H9 (cell line): ENCODE measurements at regions not wholly inside any gene's neighbourhood (a gene's known extent, or its start where the extent isn't known, plus 50 kb on each side); places are given as distances from the start of the nearest gene placed in this dataset.

Experiments used
- DNase-seq: peaks from one replicate; pipeline ENCODE4 v3.0.0-alpha.2; 2017
- H2AFZ ChIP-seq: one replicate; pipeline ENCODE4 v1.6.1; 2013; ENCODE audit warnings: mild to moderate bottlenecking, low read length, control low read depth, moderate library complexity
- H2AK5ac ChIP-seq: 2 replicates; pipeline ENCODE4 v1.6.1; 2013; ENCODE audit warnings: low read length, control low read depth, mixed read lengths; ENCODE audit not compliant: insufficient read length
- H2BK120ac ChIP-seq: one replicate; pipeline ENCODE4 v1.6.1; 2013; ENCODE audit warnings: low read depth, mild to moderate bottlenecking, low read length, control low read depth, inconsistent platforms; ENCODE audit not compliant: poor library complexity, severe bottlenecking
- H2BK12ac ChIP-seq: 2 replicates; pipeline ENCODE4 v1.6.1; 2013; ENCODE audit warnings: low read length, control low read depth, mixed read lengths, low read depth; ENCODE audit not compliant: insufficient read length
- H2BK15ac ChIP-seq: 2 replicates; pipeline ENCODE4 v1.6.1; 2013; ENCODE audit warnings: low read depth, low read length, control low read depth
- H2BK20ac ChIP-seq: one replicate; pipeline ENCODE4 v1.6.1; 2013; ENCODE audit warnings: low read depth, mild to moderate bottlenecking, low read length, control low read depth, inconsistent platforms; ENCODE audit not compliant: poor library complexity, severe bottlenecking
- H2BK5ac ChIP-seq: 2 replicates; pipeline ENCODE4 v1.6.1; 2013; ENCODE audit warnings: low read length, control low read depth, mixed read lengths; ENCODE audit not compliant: insufficient read length
- H3K14ac ChIP-seq: 2 replicates; pipeline ENCODE4 v1.6.1; 2013; ENCODE audit warnings: low read length, control low read depth; ENCODE audit not compliant: insufficient read depth
- H3K18ac ChIP-seq: 2 replicates; pipeline ENCODE4 v1.6.1; 2013; ENCODE audit warnings: low read depth, mild to moderate bottlenecking, mixed read lengths, low read length, control low read depth; ENCODE audit not compliant: insufficient read length
- H3K23ac ChIP-seq: 2 replicates; pipeline ENCODE4 v1.6.1; 2013; ENCODE audit warnings: low read length, control low read depth, mixed read lengths, low read depth; ENCODE audit not compliant: insufficient read length
- H3K23me2 ChIP-seq: 2 replicates; pipeline ENCODE4 v1.6.1; 2013; ENCODE audit warnings: low read depth, mild to moderate bottlenecking, mixed read lengths, low read length, control low read depth; ENCODE audit not compliant: insufficient read length, poor library complexity, severe bottlenecking
- H3K27ac ChIP-seq: 2 replicates; pipeline ENCODE4 v1.5.1; 2013; ENCODE audit warnings: low read length, control low read depth, mixed read lengths, low read depth; ENCODE audit not compliant: insufficient read length
- H3K27me3 ChIP-seq: 2 replicates; pipeline ENCODE4 v1.6.1; 2013; ENCODE audit warnings: low read length, control low read depth, inconsistent platforms; ENCODE audit not compliant: insufficient read depth
- H3K4ac ChIP-seq: 2 replicates; pipeline ENCODE4 v1.6.1; 2013; ENCODE audit warnings: low read depth, mild to moderate bottlenecking, control low read depth, inconsistent platforms, low read length, moderate library complexity
- H3K4me1 ChIP-seq: 2 replicates; pipeline ENCODE4 v1.6.1; 2013; ENCODE audit warnings: low read length, control low read depth, inconsistent platforms; ENCODE audit not compliant: insufficient read depth
- H3K4me2 ChIP-seq: 2 replicates; pipeline ENCODE4 v1.6.1; 2013; ENCODE audit warnings: low read length, control low read depth, mixed read lengths; ENCODE audit not compliant: insufficient read length, insufficient read depth
- H3K56ac ChIP-seq: 2 replicates; pipeline ENCODE4 v1.6.1; 2013; ENCODE audit warnings: low read depth, mild to moderate bottlenecking, mixed read lengths, low read length, control low read depth; ENCODE audit not compliant: insufficient read length
- H3K79me1 ChIP-seq: 2 replicates; pipeline ENCODE4 v1.6.1; 2013; ENCODE audit warnings: low read depth, mild to moderate bottlenecking, moderate library complexity, low read length, control low read depth, inconsistent platforms; ENCODE audit not compliant: insufficient read depth, poor library complexity, severe bottlenecking
- H3K79me2 ChIP-seq: 2 replicates; pipeline ENCODE4 v1.6.1; 2013; ENCODE audit warnings: low read length, control low read depth, inconsistent platforms; ENCODE audit not compliant: insufficient read depth
- H3K9ac ChIP-seq: 2 replicates; pipeline ENCODE4 v1.6.1; 2013; ENCODE audit warnings: low read length, control low read depth, mixed read lengths; ENCODE audit not compliant: insufficient read length; ENCODE audit errors: extremely low read depth
- H3K9me3 ChIP-seq: one replicate; pipeline ENCODE4 v1.6.1; 2013; ENCODE audit warnings: low read depth, low read length, inconsistent platforms; ENCODE audit not compliant: control insufficient read depth
- H3T11ph ChIP-seq: one replicate; pipeline ENCODE4 v1.6.1; 2013; ENCODE audit warnings: mild to moderate bottlenecking, low read length, control low read depth, inconsistent platforms
- H4K20me1 ChIP-seq: one replicate; pipeline ENCODE4 v1.6.1; 2013; ENCODE audit not compliant: control insufficient read depth, insufficient read length, insufficient read depth
- H4K5ac ChIP-seq: 2 replicates; pipeline ENCODE4 v1.6.1; 2013; ENCODE audit warnings: low read depth, mild to moderate bottlenecking, mixed read lengths, low read length, control low read depth; ENCODE audit not compliant: insufficient read length
- H4K8ac ChIP-seq: replicated peaks from 2 replicates; pipeline ENCODE4 v1.6.1; 2013; ENCODE audit warnings: low read length, control low read depth, mixed read lengths, low read depth; ENCODE audit not compliant: insufficient read length
- H4K91ac ChIP-seq: 2 replicates; pipeline ENCODE4 v1.6.1; 2013; ENCODE audit warnings: low read depth, mild to moderate bottlenecking, moderate library complexity, mixed read lengths, low read length, control low read depth; ENCODE audit not compliant: insufficient read length
- H3K27ac Mint-ChIP-seq, 3 experiments: 2 replicates in 2 of 3; 3 replicates in 1 of 3; pipeline ENCODE4 v1.8.0; 2020 to 2021; ENCODE audit warnings: mixed read lengths in 3 of 3, mild to moderate bottlenecking in 1 of 3, moderate library complexity in 1 of 3
- H3K27me3 Mint-ChIP-seq: 2 replicates; pipeline ENCODE4 v1.8.0; 2021; ENCODE audit warnings: low read depth, mild to moderate bottlenecking, moderate library complexity, mixed read lengths
- H3K36me3 Mint-ChIP-seq, 3 experiments: 2 replicates in 2 of 3; 3 replicates in 1 of 3; pipeline ENCODE4 v1.8.0; 2020 to 2021; ENCODE audit warnings: low read depth in 3 of 3, mixed read lengths in 3 of 3; ENCODE audit not compliant: insufficient read depth in 1 of 3
- H3K4me1 Mint-ChIP-seq, 2 experiments: 2 replicates each; pipeline ENCODE4 v1.8.0; 2020; ENCODE audit warnings: mixed read lengths in 2 of 2
- H3K4me3 Mint-ChIP-seq, 2 experiments: 2 replicates in 1 of 2; 3 replicates in 1 of 2; pipeline ENCODE4 v1.8.0; 2020 to 2021; ENCODE audit warnings: mild to moderate bottlenecking in 2 of 2, mixed read lengths in 2 of 2, moderate library complexity in 1 of 2
- H3K9me3 Mint-ChIP-seq, 2 experiments: 2 replicates in 1 of 2; 3 replicates in 1 of 2; pipeline ENCODE4 v1.8.0; 2020; ENCODE audit warnings: mild to moderate bottlenecking in 2 of 2, mixed read lengths in 2 of 2, moderate library complexity in 1 of 2
- WGBS: extraction: QIAGEN DNeasy Blood & Tissue Kit; methylation state at CpG from one replicate; pipeline ENCODE4 v1.1.7; 2013; ENCODE audit warnings: missing lambda C conversion rate, low lambda C conversion rate, mixed read lengths; ENCODE audit not compliant: insufficient read length; ENCODE audit errors: extremely low coverage; 5-methylcytosine and 5-hydroxymethylcytosine counted together
- TF ChIP-seq, protein P1 (sequence below): fragments of 200-600 bp; sonication (generic); conservative IDR thresholded peaks from 3 replicates; pipeline ENCODE4 v1.8.0; 2021; ENCODE audit warnings: antibody characterized with exemption, mild to moderate bottlenecking

DNA sequence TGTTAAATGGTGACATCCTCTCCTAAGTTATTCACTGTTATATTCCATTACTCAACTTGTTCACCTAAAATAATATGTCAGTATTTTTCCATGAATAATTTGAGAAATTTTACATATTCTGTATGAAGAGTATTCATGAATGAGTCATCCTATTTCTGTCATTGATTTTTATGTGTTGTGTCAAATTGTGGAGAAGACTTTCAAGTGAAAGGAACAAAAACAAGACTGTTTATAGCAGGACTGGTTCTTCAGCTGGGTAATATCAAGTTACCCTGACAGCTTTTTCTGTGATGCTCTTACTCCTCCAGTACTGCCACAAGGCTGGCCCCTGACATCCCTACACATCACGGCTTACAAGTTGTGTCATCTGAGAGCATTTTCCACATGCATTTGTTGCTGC, 847.7 kb downstream of the NCAM2 start:
- no peak overlapping the region for H3K27ac Mint-ChIP-seq
- Histone ChIP-seq H3K23me2 (no peaks in the 10 kb centered on the region), H3K56ac (no peak overlapping the region), H3K27me3 (no peaks in the 10 kb centered on the region), H3K4ac (no peak overlapping the region), H2BK20ac (no peak overlapping the region), H3K14ac (no peak overlapping the region), H2BK5ac (no peak overlapping the region), H3K18ac (no peak overlapping the region), H4K20me1 (no peaks in the 10 kb centered on the region), H3K79me1 (no peaks in the 10 kb centered on the region), H3K23ac (no peak overlapping the region), H3K79me2 (no peaks in the 10 kb centered on the region), H4K91ac (no peak overlapping the region), H3K9me3 (no peaks in the 10 kb centered on the region), H4K8ac (no peak overlapping the region), H3T11ph (no peak overlapping the region), H2AFZ (no peak overlapping the region), H2BK15ac (no peak overlapping the region), H2BK12ac (no peak overlapping the region), H2BK120ac (no peak overlapping the region), H2AK5ac (no peak overlapping the region), H4K5ac (no peak overlapping the region), H3K27ac (no peak overlapping the region), H3K9ac (no peak overlapping the region), H3K4me2 (no peak overlapping the region), H3K4me1 (no peaks in the 10 kb centered on the region)
- TF ChIP-seq, protein P1, sequence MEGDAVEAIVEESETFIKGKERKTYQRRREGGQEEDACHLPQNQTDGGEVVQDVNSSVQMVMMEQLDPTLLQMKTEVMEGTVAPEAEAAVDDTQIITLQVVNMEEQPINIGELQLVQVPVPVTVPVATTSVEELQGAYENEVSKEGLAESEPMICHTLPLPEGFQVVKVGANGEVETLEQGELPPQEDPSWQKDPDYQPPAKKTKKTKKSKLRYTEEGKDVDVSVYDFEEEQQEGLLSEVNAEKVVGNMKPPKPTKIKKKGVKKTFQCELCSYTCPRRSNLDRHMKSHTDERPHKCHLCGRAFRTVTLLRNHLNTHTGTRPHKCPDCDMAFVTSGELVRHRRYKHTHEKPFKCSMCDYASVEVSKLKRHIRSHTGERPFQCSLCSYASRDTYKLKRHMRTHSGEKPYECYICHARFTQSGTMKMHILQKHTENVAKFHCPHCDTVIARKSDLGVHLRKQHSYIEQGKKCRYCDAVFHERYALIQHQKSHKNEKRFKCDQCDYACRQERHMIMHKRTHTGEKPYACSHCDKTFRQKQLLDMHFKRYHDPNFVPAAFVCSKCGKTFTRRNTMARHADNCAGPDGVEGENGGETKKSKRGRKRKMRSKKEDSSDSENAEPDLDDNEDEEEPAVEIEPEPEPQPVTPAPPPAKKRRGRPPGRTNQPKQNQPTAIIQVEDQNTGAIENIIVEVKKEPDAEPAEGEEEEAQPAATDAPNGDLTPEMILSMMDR = no peak
- peaks cover 0 to 4% (median 3%) of the 10 kb centered on the region in 3 experiments; a peak in 3 of 7 replicates for H3K36me3 Mint-ChIP-seq
- H3K9me3 Mint-ChIP-seq = peaks cover 2 to 4% of the 10 kb centered on the region in 2 experiments; a peak in 2 of 5 replicates
- H3K4me1 Mint-ChIP-seq = peaks cover 4 to 6% of the 10 kb centered on the region in 2 experiments
- DNase-seq = no peak
- H3K27me3 Mint-ChIP-seq = no peaks in the 10 kb centered on the region
- WGBS = no CpG with 5 or more reads among the region's 1 CpG
- no peak overlapping the region for H3K4me3 Mint-ChIP-seq
